Dermis blood vessel endothelial cell (primary cell): ENCODE measurements at regions not wholly inside any gene's neighbourhood (a gene's known extent, or its start where the extent isn't known, plus 50 kb on each side); places are given as distances from the start of the nearest gene placed in this dataset.
"Not testable (repeated sequence)": the region's sequence is repeated elsewhere in the genome, so short reads cannot be mapped to it uniquely, and the experiment has no call there.

Experiments used
- DNase-seq: peaks from one replicate; pipeline ENCODE4 v3.0.0; 2010

- DNase-seq, result no peak
These were observed 100.0 kb upstream of the PRKG2 start for GRCh38 chr4:81314897-81315470.

GRCh38 chr4:81314196-81314896, 99.3 kb upstream of the PRKG2 start:
- no peak for DNase-seq

- DNase-seq, result no peak
These were observed 93.0 kb upstream of the PRKG2 start for GRCh38 chr4:81307991-81308390.

- no peak for DNase-seq
These were observed 89.8 kb upstream of the PRKG2 start for GRCh38 chr4:81304871-81305270.

GRCh38 chr4:81300352-81300751, 85.3 kb upstream of the PRKG2 start:
- DNase-seq, result not testable (repeated sequence)

GRCh38 chr4:81290813-81291212, 75.8 kb upstream of the PRKG2 start:
- no peak for DNase-seq

GRCh38 chr4:81287101-81287500, 72.1 kb upstream of the PRKG2 start:
- DNase-seq, result no peak

GRCh38 chr4:81282131-81282530, 67.1 kb upstream of the PRKG2 start:
- no peak for DNase-seq

- DNase-seq, result no peak
These were observed 59.4 kb upstream of the PRKG2 start for GRCh38 chr4:81274460-81274859.

GRCh38 chr4:81272671-81273070, 57.6 kb upstream of the PRKG2 start:
- DNase-seq, result no peak
